H1 (cell line): ENCODE measurements at regions not wholly inside any gene's neighbourhood (a gene's known extent, or its start where the extent isn't known, plus 50 kb on each side); places are given as distances from the start of the nearest gene placed in this dataset.
A peak's percentile ranks its signal among the peaks of the same experiment; 100 is the strongest.

Experiments used
- CTCF ChIA-PET: fragments of 300-600 bp; sonication (Branson Sonifier 250); formaldehyde crosslinking; loops from one replicate; lab custom pipeline; 2021; ENCODE audit not compliant: partially characterized antibody; lab: Charles Lee
- POLR2A ChIA-PET: fragments of 300-600 bp; sonication (Branson Sonifier 250); formaldehyde crosslinking; loops from one replicate; lab custom pipeline; 2021; ENCODE audit warnings: inconsistent platforms; ENCODE audit not compliant: partially characterized antibody; lab: Charles Lee
- DNase-seq, 2 experiments: peaks; one replicate each; pipeline versions ENCODE4 v3.0.0 to v3.0.0-alpha.2; 2010 to 2022; ENCODE audit warnings: low spot score in 2 of 2, low read depth in 1 of 2, mixed read lengths in 1 of 2
- FAIRE-seq: peaks from 2 replicates; lab custom pipeline; 2011; peaks lifted over from hg19 to GRCh38; lab: Jason Lieb, UNC
- H2AFZ ChIP-seq: 2 replicates; pipeline ENCODE4 v1.8.1; 2012; ENCODE audit warnings: low read length, inconsistent platforms
- H2AK5ac ChIP-seq: 2 replicates; pipeline ENCODE4 v1.6.1; 2013; ENCODE audit warnings: low read depth, low read length
- H2BK120ac ChIP-seq: replicated peaks from 2 replicates; pipeline ENCODE3; 2013; ENCODE audit warnings: low read depth, low read length, inconsistent platforms
- H2BK12ac ChIP-seq: 2 replicates; pipeline ENCODE4 v1.6.1; 2013; ENCODE audit warnings: low read depth, low read length
- H2BK15ac ChIP-seq: 2 replicates; pipeline ENCODE4 v1.6.1; 2013; ENCODE audit warnings: low read length
- H2BK20ac ChIP-seq: 2 replicates; pipeline ENCODE4 v1.6.1; 2013; ENCODE audit warnings: low read length
- H2BK5ac ChIP-seq: 2 replicates; pipeline ENCODE4 v1.6.1; 2013; ENCODE audit warnings: low read depth, low read length
- H3K14ac ChIP-seq: 2 replicates; pipeline ENCODE4 v1.6.1; 2013; ENCODE audit warnings: inconsistent platforms; ENCODE audit not compliant: insufficient read length
- H3K18ac ChIP-seq: 2 replicates; pipeline ENCODE4 v1.6.1; 2013; ENCODE audit warnings: low read length; ENCODE audit errors: extremely low read depth
- H3K23ac ChIP-seq: 2 replicates; pipeline ENCODE4 v1.6.1; 2013; ENCODE audit warnings: inconsistent platforms; ENCODE audit not compliant: insufficient read length
- H3K23me2 ChIP-seq: 2 replicates; pipeline ENCODE4 v1.6.1; 2013; ENCODE audit warnings: low read depth, low read length
- H3K27ac ChIP-seq: 2 replicates; pipeline ENCODE4 v1.6.1; 2011; ENCODE audit warnings: low read depth, low read length, inconsistent platforms
- H3K27me3 ChIP-seq, 4 experiments: replicated peaks in 1 of 4; 1 replicate in 1 of 4; 2 replicates in 3 of 4; pipeline versions ENCODE4 v1.6.1 to v1.8.1; 2011 to 2013; ENCODE audit warnings: low read length in 3 of 4, mild to moderate bottlenecking in 3 of 4, inconsistent platforms in 2 of 4, mixed read lengths in 2 of 4, moderate library complexity in 1 of 4; ENCODE audit not compliant: control insufficient read depth in 3 of 4, insufficient read depth in 3 of 4; ENCODE audit errors: extremely low read depth in 1 of 4
- H3K36me3 ChIP-seq, 4 experiments: 2 replicates each; pipeline versions ENCODE4 v1.6.1 to v1.8.1; 2011 to 2013; ENCODE audit warnings: mild to moderate bottlenecking in 4 of 4, low read length in 3 of 4, moderate library complexity in 2 of 4, control low read depth in 1 of 4, inconsistent platforms in 1 of 4; ENCODE audit not compliant: insufficient read depth in 4 of 4, control insufficient read depth in 2 of 4
- H3K4ac ChIP-seq: replicated peaks from 2 replicates; pipeline ENCODE3; 2013; ENCODE audit warnings: low read length, low read depth, mixed read lengths, inconsistent platforms; ENCODE audit not compliant: insufficient read length
- H3K4me1 ChIP-seq, 4 experiments: replicated peaks in 1 of 4; 1 replicate in 1 of 4; 2 replicates in 3 of 4; pipeline versions ENCODE4 v1.6.1 to v1.8.1; 2011 to 2013; ENCODE audit warnings: low read length in 3 of 4, inconsistent platforms in 2 of 4, mixed read lengths in 1 of 4; ENCODE audit not compliant: insufficient read depth in 4 of 4, control insufficient read depth in 3 of 4
- H3K4me2 ChIP-seq, 2 experiments: 2 replicates each; pipeline versions ENCODE4 v1.6.1 to v1.8.1; 2011 to 2013; ENCODE audit warnings: low read depth in 2 of 2, low read length in 2 of 2, control low read depth in 1 of 2, inconsistent platforms in 1 of 2, mild to moderate bottlenecking in 1 of 2; ENCODE audit not compliant: insufficient read depth in 1 of 2
- H3K4me3 ChIP-seq, 4 experiments: fragments of 200-600, 300-600 bp in 1 of 4; sonication (generic), shearing (Covaris generic), sonication (Bioruptor Twin) in 1 of 4; 2 replicates each; pipeline versions ENCODE4 v1.5.1 to v1.8.1; 2011 to 2016; ENCODE audit warnings: low read length in 4 of 4, low read depth in 3 of 4, control low read depth in 2 of 4, inconsistent platforms in 2 of 4, mild to moderate bottlenecking in 2 of 4, mixed read lengths in 1 of 4, moderate library complexity in 1 of 4; ENCODE audit not compliant: insufficient read depth in 2 of 4; ENCODE audit errors: extremely low read depth in 1 of 4
- H3K56ac ChIP-seq: replicated peaks from 2 replicates; pipeline ENCODE3; 2013; ENCODE audit warnings: low read depth, mild to moderate bottlenecking, mixed read lengths, low read length, inconsistent platforms; ENCODE audit not compliant: insufficient read length
- H3K79me1 ChIP-seq: 2 replicates; pipeline ENCODE4 v1.6.1; 2013; ENCODE audit warnings: low read depth, low read length, control low read depth
- H3K79me2 ChIP-seq, 2 experiments: 2 replicates each; pipeline versions ENCODE4 v1.6.1 to v1.8.1; 2012 to 2013; ENCODE audit warnings: low read length in 2 of 2, mild to moderate bottlenecking in 2 of 2, inconsistent platforms in 1 of 2; ENCODE audit not compliant: insufficient read depth in 2 of 2, control insufficient read depth in 1 of 2
- H3K9ac ChIP-seq, 4 experiments: replicated peaks in 1 of 4; 1 replicate in 1 of 4; 2 replicates in 3 of 4; pipeline versions ENCODE4 v1.6.1 to v1.8.1; 2011 to 2013; ENCODE audit warnings: low read depth in 3 of 4, low read length in 3 of 4, control low read depth in 2 of 4, mild to moderate bottlenecking in 2 of 4, moderate library complexity in 2 of 4, inconsistent platforms in 1 of 4; ENCODE audit errors: extremely low read depth in 1 of 4
- H3K9me3 ChIP-seq, 2 experiments: 2 replicates each; pipeline versions ENCODE4 v1.6.1 to v1.8.1; 2012 to 2013; ENCODE audit warnings: mild to moderate bottlenecking in 2 of 2, moderate library complexity in 2 of 2, control low read depth in 1 of 2, inconsistent platforms in 1 of 2, low read depth in 1 of 2, low read length in 1 of 2, mixed read lengths in 1 of 2; ENCODE audit not compliant: insufficient read depth in 2 of 2
- H4K20me1 ChIP-seq, 2 experiments: replicated peaks in 1 of 2; 2 replicates each; pipeline versions ENCODE3 to v1.8.1; 2011 to 2013; ENCODE audit warnings: inconsistent platforms in 2 of 2, low read length in 2 of 2, mild to moderate bottlenecking in 1 of 2; ENCODE audit not compliant: insufficient read depth in 2 of 2, control insufficient read depth in 1 of 2
- H4K5ac ChIP-seq: 2 replicates; pipeline ENCODE4 v1.6.1; 2013; ENCODE audit warnings: low read length, low read depth, mixed read lengths, inconsistent platforms; ENCODE audit not compliant: insufficient read length
- H4K8ac ChIP-seq: 2 replicates; pipeline ENCODE4 v1.8.0; 2013; ENCODE audit warnings: mild to moderate bottlenecking, moderate library complexity, low read length, inconsistent platforms; ENCODE audit not compliant: insufficient read depth; ENCODE audit errors: extremely low read depth
- H4K91ac ChIP-seq: replicated peaks from 2 replicates; pipeline ENCODE3; 2013; ENCODE audit warnings: low read length, mixed read lengths, inconsistent platforms; ENCODE audit not compliant: insufficient read length
- WGBS, 2 experiments: shearing (Covaris generic) in 1 of 2; methylation state at CpG; one replicate each; pipeline versions ENCODE4 v1.1.6 to v1.1.7; 2013 to 2015; ENCODE audit warnings: low lambda C conversion rate in 2 of 2, mixed read lengths in 2 of 2, inconsistent platforms in 1 of 2, low coverage in 1 of 2, missing lambda C conversion rate in 1 of 2; ENCODE audit not compliant: insufficient replicate concordance in 2 of 2, insufficient coverage in 1 of 2, insufficient read length in 1 of 2; ENCODE audit errors: extremely low coverage in 1 of 2, missing lambda C conversion rate in 1 of 2; 5-methylcytosine and 5-hydroxymethylcytosine counted together

DNA sequence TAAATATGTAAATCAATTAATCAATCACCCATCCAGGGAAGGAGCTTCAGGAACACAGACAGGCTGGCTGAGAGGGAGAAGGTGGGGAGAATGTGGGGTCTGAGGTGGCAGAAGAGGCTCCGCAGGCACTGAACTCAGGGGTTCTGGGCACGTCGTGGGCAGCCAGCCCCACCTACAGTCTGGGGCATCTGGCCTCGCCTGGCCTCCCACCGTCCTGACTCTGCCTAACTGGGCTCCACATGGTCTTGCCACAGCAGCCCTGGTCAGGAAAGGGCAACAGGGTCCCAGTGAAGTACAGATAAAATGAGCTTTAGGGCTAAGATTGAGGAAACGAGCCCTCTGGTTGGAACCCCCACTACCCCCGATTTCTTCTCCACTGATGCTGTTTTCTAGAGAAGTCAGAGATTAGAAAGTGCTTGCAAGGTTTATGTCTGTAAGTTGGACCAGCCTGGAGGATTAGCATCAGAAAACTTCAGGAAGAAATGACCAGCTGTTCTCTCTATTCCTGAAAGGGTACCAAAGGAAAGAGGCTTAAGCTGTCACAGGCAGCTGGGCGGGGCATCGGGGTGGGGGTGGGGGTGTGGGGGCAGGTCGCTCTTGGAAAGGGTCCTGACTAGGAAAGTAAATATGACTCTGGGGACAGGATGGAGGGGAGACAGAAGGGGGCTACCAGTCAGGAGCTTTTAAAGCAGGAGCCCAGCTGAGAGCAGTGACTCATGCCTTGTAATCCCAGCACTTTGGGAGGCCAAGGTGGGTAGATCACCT, 261.7 kb downstream of the BUD13 start:
- H4K91ac ChIP-seq, result no peak overlapping the region
- H3K56ac ChIP-seq, result no peak overlapping the region
- H2AFZ ChIP-seq, result no peak overlapping the region
- H3K23me2 ChIP-seq, result no peaks in the 10 kb centered on the region
- 0 out of 2 replicates have a peak overlapping the region, but pooled peaks have one; percentile 36 for H2BK15ac ChIP-seq
- H3K27me3 ChIP-seq, result peaks cover 0 to 4% (median 0%) of the 10 kb centered on the region in 4 experiments; a peak in 2 of 7 replicates
- H4K5ac ChIP-seq, result no peak overlapping the region
- no peak overlapping the region for H3K14ac ChIP-seq
- H3K36me3 ChIP-seq, result no peaks in the 10 kb centered on the region
- no peak overlapping the region for H3K27ac ChIP-seq
- H3K9me3 ChIP-seq, result no peaks in the 10 kb centered on the region
- no peak overlapping the region for H3K4ac ChIP-seq
- H2AK5ac ChIP-seq, result no peak overlapping the region
- no peak overlapping the region for H4K8ac ChIP-seq
- H3K79me1 ChIP-seq, result no peaks in the 10 kb centered on the region
- H3K4me1 ChIP-seq, result peaks cover 0 to 11% (median 3%) of the 10 kb centered on the region in 4 experiments; a peak in 5 of 7 replicates
- WGBS, 2 experiments, result 65% methylated on average over 8 of the region's 10 CpGs; no CpG with 5 or more reads in 1 of the 2 experiments
- DNase-seq (peak in 1 of 2 experiments; percentile 42), FAIRE-seq (no peak)
- ChIA-PET CTCF (interaction anchor here (1.0 to 6.9 kb wide), 17 partner anchors 10 to 295 kb away, joined by 3 to 51 read pairs (median 4); no protein-coding TSS in a partner anchor), POLR2A (interaction anchor here (0.8 to 1.1 kb wide), 2 partner anchors 10 to 177 kb away, joined by 3 read pairs; no protein-coding TSS in a partner anchor)
- H2BK20ac ChIP-seq, result no peak overlapping the region; the same call in 1 of the 2 replicates
- no peak overlapping the region for H3K4me2 ChIP-seq
- H3K9ac ChIP-seq, result no peak overlapping the region
- H3K23ac ChIP-seq, result no peak overlapping the region
- no peaks in the 10 kb centered on the region for H3K79me2 ChIP-seq
- H2BK120ac ChIP-seq, result no peak overlapping the region
- no peak overlapping the region for H3K4me3 ChIP-seq
- H3K18ac ChIP-seq, result no peak overlapping the region
- H2BK12ac ChIP-seq, result no peak overlapping the region
- H4K20me1 ChIP-seq, result no peaks in the 10 kb centered on the region
- no peak overlapping the region; the same call in 1 of the 2 replicates for H2BK5ac ChIP-seq
